ENCODE measurements at regions not wholly inside any gene's neighbourhood (a gene's known extent, or its start where the extent isn't known, plus 50 kb on each side); places are given as distances from the start of the nearest gene placed in this dataset.

GRCh38 chr9:38488156-38488698 is 64.0 kb upstream of the IGFBPL1 start:
- TF ChIP-seq NFE2L1 (tag; IDR thresholded peaks at IDR 0.05; ENCODE audit: borderline replicate concordance, low read depth) (no peak), CTCF (IDR thresholded peaks at IDR 0.05 in 2 of 3, conservative IDR thresholded peaks at IDR 0.05 in 1 of 3; ENCODE audit: insufficient read depth in 2 of 3, low read depth in 1 of 3, low read length in 3 of 3) (no peak), MAX (CRISPR knock-in tag; IDR thresholded peaks at IDR 0.05) (no peak), CCAR2 (IDR thresholded peaks at IDR 0.05; ENCODE audit: low read depth, low read length) (no peak)
